ENCODE measurements at regions not wholly inside any gene's neighbourhood (a gene's known extent, or its start where the extent isn't known, plus 50 kb on each side); places are given as distances from the start of the nearest gene placed in this dataset.

DNA sequence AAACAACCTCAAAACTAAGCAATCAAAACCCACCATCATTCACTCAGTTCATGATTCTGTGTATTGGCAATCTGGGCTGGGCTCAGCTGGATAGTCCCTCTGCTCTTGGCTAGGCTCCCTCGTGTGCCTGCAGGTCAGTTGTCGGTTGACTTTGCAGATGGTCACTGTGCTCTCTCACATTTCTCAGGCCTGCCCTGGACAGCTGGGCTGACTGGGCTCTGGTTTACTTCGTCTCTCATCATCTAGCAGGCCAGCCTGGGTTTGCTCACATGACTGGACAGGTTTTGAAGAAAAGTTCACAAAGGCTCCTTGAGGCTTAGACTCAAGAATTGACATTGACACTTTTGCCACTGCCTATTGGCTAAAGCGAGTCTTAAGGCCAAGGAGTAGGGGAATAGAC lies 105.0 kb upstream of the CTNNB1 start:
- Histone ChIP-seq H4K5ac (ENCODE audit: insufficient read length, low read depth, low read length) (no peak overlapping the region), H3K56ac (replicated peaks; ENCODE audit: insufficient read length, low read depth, low read length) (no peak overlapping the region), H4K20me1 (replicated peaks in 1 of 2; ENCODE audit: control insufficient read depth in 1 of 2, insufficient read depth in 2 of 2, low read length in 2 of 2) (no peaks in the 10 kb centered on the region), H3K14ac (ENCODE audit: insufficient read length) (no peak overlapping the region), H3K27ac (ENCODE audit: low read depth, low read length) (no peak overlapping the region), H3K4me1 (replicated peaks in 1 of 4; ENCODE audit: control insufficient read depth in 3 of 4, insufficient read depth in 4 of 4, low read length in 3 of 4) (no peaks in the 10 kb centered on the region), H3K23ac (ENCODE audit: insufficient read length) (no peak overlapping the region), H3K4me2 (ENCODE audit: insufficient read depth in 1 of 2, low read depth in 2 of 2, low read length in 2 of 2) (no peak overlapping the region), H3K4ac (replicated peaks; ENCODE audit: insufficient read length, low read depth, low read length) (no peak overlapping the region), H3K36me3 (ENCODE audit: control insufficient read depth in 2 of 4, insufficient read depth in 4 of 4, low read length in 3 of 4) (no peaks in the 10 kb centered on the region), H2AK5ac (ENCODE audit: low read depth, low read length) (no peak overlapping the region), H2BK5ac (ENCODE audit: low read depth, low read length) (no peak overlapping the region), H3K9ac (replicated peaks in 1 of 4; ENCODE audit: extremely low read depth in 1 of 4, low read depth in 3 of 4, low read length in 3 of 4) (no peak overlapping the region), H4K91ac (replicated peaks; ENCODE audit: insufficient read length, low read length) (no peak overlapping the region), H3K79me1 (ENCODE audit: low read depth, low read length) (no peaks in the 10 kb centered on the region), H3K9me3 (ENCODE audit: insufficient read depth in 2 of 2, low read depth in 1 of 2, low read length in 1 of 2) (no peaks in the 10 kb centered on the region), H2BK120ac (replicated peaks; ENCODE audit: low read depth, low read length) (no peak overlapping the region), H3K4me3 (ENCODE audit: extremely low read depth in 1 of 4, insufficient read depth in 2 of 4, low read depth in 3 of 4, low read length in 4 of 4) (no peak overlapping the region), H2BK20ac (ENCODE audit: low read length) (no peak overlapping the region), H3K27me3 (replicated peaks in 1 of 4; ENCODE audit: control insufficient read depth in 3 of 4, extremely low read depth in 1 of 4, insufficient read depth in 3 of 4, low read length in 3 of 4) (no peaks in the 10 kb centered on the region), H3K79me2 (ENCODE audit: control insufficient read depth in 1 of 2, insufficient read depth in 2 of 2, low read length in 2 of 2) (no peaks in the 10 kb centered on the region), H3K18ac (ENCODE audit: extremely low read depth, low read length) (no peak overlapping the region), H3K23me2 (ENCODE audit: low read depth, low read length) (no peaks in the 10 kb centered on the region), H2AFZ (ENCODE audit: low read length) (no peak overlapping the region), H4K8ac (ENCODE audit: extremely low read depth, insufficient read depth, low read length) (no peak overlapping the region), H2BK12ac (ENCODE audit: low read depth, low read length) (no peak overlapping the region), H2BK15ac (ENCODE audit: low read length) (no peak overlapping the region)
- ChIA-PET CTCF (ENCODE audit: partially characterized antibody) (interaction anchor here (1.3 kb wide), 1 partner anchor 247 kb away, joined by 3 read pairs; no protein-coding TSS in a partner anchor), POLR2A (ENCODE audit: partially characterized antibody) (no interaction called here)
- FAIRE-seq (no peak), DNase-seq (ENCODE audit: low read depth in 1 of 2, low spot score in 2 of 2) (no peak)
- WGBS, 2 experiments (ENCODE audit: extremely low coverage in 1 of 2, insufficient coverage in 1 of 2, insufficient read length in 1 of 2, insufficient replicate concordance in 2 of 2, low coverage in 1 of 2, low lambda C conversion rate in 2 of 2, missing lambda C conversion rate in 1 of 2) = 89% methylated on average over 4 of the region's 4 CpGs; no CpG with 5 or more reads in 1 of the 2 experiments
- no peak for TF ChIP-seq RBBP5 (IDR thresholded peaks at IDR 0.05; ENCODE audit: borderline replicate concordance, low read depth, low read length)
- TF ChIP-seq RAD21 (IDR thresholded peaks at IDR 0.05 in 1 of 2, conservative IDR thresholded peaks at IDR 0.05 in 1 of 2; ENCODE audit: low read depth in 2 of 2, low read length in 2 of 2) = no peak
- no peak for TF ChIP-seq SP2 (IDR thresholded peaks at IDR 0.05; ENCODE audit: low read length)
- no peak for TF ChIP-seq ZNF274 (IDR thresholded peaks at IDR 0.05; ENCODE audit: borderline replicate concordance, extremely low read depth, low read length)
- TF ChIP-seq MAX (IDR thresholded peaks at IDR 0.05) = no peak
- TF ChIP-seq CTCF (IDR thresholded peaks at IDR 0.05; ENCODE audit: control extremely low read depth in 1 of 3, insufficient read depth in 1 of 3, low read depth in 1 of 3, low read length in 3 of 3) = no peak
